Keratinocyte (primary cell): ENCODE measurements at regions not wholly inside any gene's neighbourhood (a gene's known extent, or its start where the extent isn't known, plus 50 kb on each side); places are given as distances from the start of the nearest gene placed in this dataset.

Source experiments
- DNase-seq: peaks from one replicate; pipeline ENCODE4 v3.0.0-alpha.2; 2011; ENCODE audit warnings: low read depth, missing footprints, low spot score
- FAIRE-seq: peaks from 2 replicates; lab custom pipeline; 2011; peaks lifted over from hg19 to GRCh38; lab: Jason Lieb, UNC
- H2AFZ ChIP-seq: 2 replicates; pipeline ENCODE4 v1.6.0; 2012; ENCODE audit warnings: low read length, control low read depth, inconsistent platforms; ENCODE audit not compliant: control insufficient read depth
- H3K27ac ChIP-seq: 2 replicates; pipeline ENCODE4 v1.5.1; 2011; ENCODE audit warnings: low read length; ENCODE audit not compliant: control insufficient read depth, insufficient read depth
- H3K27me3 ChIP-seq: 3 replicates; pipeline ENCODE4 v1.6.0; 2011; ENCODE audit warnings: low read length; ENCODE audit not compliant: control insufficient read depth, insufficient read depth; ENCODE audit errors: extremely low read depth
- H3K36me3 ChIP-seq, 2 experiments: 2 replicates in 1 of 2; 3 replicates in 1 of 2; pipeline ENCODE4 v1.5.1; 2011; ENCODE audit warnings: low read length in 2 of 2, mild to moderate bottlenecking in 1 of 2; ENCODE audit not compliant: control insufficient read depth in 2 of 2, insufficient read depth in 2 of 2; ENCODE audit errors: extremely low read depth in 1 of 2
- H3K4me1 ChIP-seq: 3 replicates; pipeline ENCODE4 v1.5.1; 2011; ENCODE audit warnings: low read length; ENCODE audit not compliant: control insufficient read depth, insufficient read depth; ENCODE audit errors: extremely low read depth
- H3K4me2 ChIP-seq: 3 replicates; pipeline ENCODE4 v1.6.0; 2011; ENCODE audit warnings: low read depth, low read length; ENCODE audit not compliant: control insufficient read depth, insufficient read depth; ENCODE audit errors: extremely low read depth
- H3K4me3 ChIP-seq, 3 experiments: fragments of 200-600 bp in 1 of 3; sonication (generic) in 1 of 3; 2 replicates in 2 of 3; 3 replicates in 1 of 3; pipeline ENCODE4 v1.5.1; 2011 to 2016; ENCODE audit warnings: low read length in 3 of 3, mild to moderate bottlenecking in 3 of 3, control low read depth in 2 of 3, inconsistent platforms in 1 of 3, low read depth in 1 of 3, mixed read lengths in 1 of 3, mixed run types in 1 of 3, moderate library complexity in 1 of 3; ENCODE audit not compliant: control insufficient read depth in 2 of 3, insufficient read depth in 2 of 3; ENCODE audit errors: extremely low read depth in 1 of 3
- H3K79me2 ChIP-seq: 2 replicates; pipeline ENCODE4 v1.6.0; 2012; ENCODE audit warnings: low read length; ENCODE audit not compliant: control insufficient read depth, insufficient read depth
- H3K9ac ChIP-seq: 3 replicates; pipeline ENCODE4 v1.6.0; 2011; ENCODE audit warnings: low read length; ENCODE audit not compliant: control insufficient read depth, insufficient read depth; ENCODE audit errors: extremely low read depth
- H3K9me1 ChIP-seq: 3 replicates; pipeline ENCODE4 v1.6.0; 2011; ENCODE audit warnings: low read length; ENCODE audit not compliant: control insufficient read depth, insufficient read depth; ENCODE audit errors: extremely low read depth
- H3K9me3 ChIP-seq: 2 replicates; pipeline ENCODE4 v1.5.1; 2012; ENCODE audit warnings: low read depth, low read length; ENCODE audit not compliant: control insufficient read depth
- H4K20me1 ChIP-seq: 3 replicates; pipeline ENCODE4 v1.6.0; 2011; ENCODE audit warnings: low read length; ENCODE audit not compliant: control insufficient read depth, insufficient read depth; ENCODE audit errors: extremely low read depth
- EZH2 ChIP-seq: IDR thresholded peaks from one replicate; pipeline ENCODE4 v1.6.1; 2012; ENCODE audit warnings: inconsistent platforms, mild to moderate bottlenecking, low read length, moderate library complexity
- dilution Hi-C: fragments of 300-500 bp; cut with MboI; formaldehyde crosslinking; loops from one replicate; pipeline ENCODE4 v1.7.0; 2020; ENCODE audit warnings: low sequenced_read_pairs; ENCODE audit not compliant: extremely low pct_ligation_motif_present
- TF ChIP-seq, protein P1 (sequence below), 3 experiments: IDR thresholded peaks in 1 of 3; conservative IDR thresholded peaks in 1 of 3; optimal IDR thresholded peaks in 1 of 3; 2 replicates in 2 of 3; 3 replicates in 1 of 3; pipeline versions ENCODE3 to v1.5.1; 2011; ENCODE audit warnings: low read length in 3 of 3, mild to moderate bottlenecking in 3 of 3, moderate library complexity in 2 of 3, control low read depth in 1 of 3, inconsistent platforms in 1 of 3; ENCODE audit not compliant: insufficient read depth in 2 of 3; ENCODE audit errors: extremely low read depth in 1 of 3

DNA sequence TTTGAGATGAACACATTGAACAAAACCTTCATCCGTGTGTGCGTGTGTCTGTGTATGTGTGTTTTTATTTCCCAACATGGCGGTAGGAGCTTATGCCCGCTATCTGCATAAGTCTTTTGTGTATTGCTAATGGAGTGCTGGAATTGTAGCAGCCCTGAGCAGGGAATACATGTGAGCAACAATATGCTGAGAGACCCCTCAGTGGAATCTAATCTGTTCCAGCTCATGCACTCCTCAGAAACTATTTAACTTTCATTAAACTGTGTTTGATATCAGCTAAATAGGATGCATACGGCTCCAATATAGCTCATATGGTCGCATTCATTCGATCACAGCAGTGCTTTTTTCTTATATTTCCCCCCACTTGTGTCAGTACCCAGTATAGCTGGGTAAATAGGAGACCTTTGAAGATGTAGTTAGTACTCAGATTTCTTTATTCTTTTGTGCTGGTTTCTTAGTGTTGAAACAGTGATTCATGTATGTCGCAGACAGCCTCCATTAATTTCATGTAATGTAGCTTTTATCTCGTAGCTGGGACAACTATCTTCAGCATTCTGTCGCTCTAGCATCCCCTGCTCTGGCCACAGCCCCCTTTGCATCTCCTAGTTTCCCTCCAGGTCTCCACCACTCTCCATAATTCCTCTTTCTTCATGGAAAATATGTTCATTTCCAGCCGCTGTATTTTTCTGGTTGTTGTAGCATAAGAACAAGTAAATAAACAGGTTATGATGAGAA lies 891.2 kb downstream of the BCL11A start:
- Histone ChIP-seq H3K79me2 (no peaks in the 10 kb centered on the region), H3K27ac (no peak overlapping the region), H3K4me3 (no peak overlapping the region), H3K36me3 (no peaks in the 10 kb centered on the region), H3K4me1 (no peaks in the 10 kb centered on the region), H3K27me3 (no peaks in the 10 kb centered on the region), H2AFZ (no peak overlapping the region), H4K20me1 (no peaks in the 10 kb centered on the region), H3K9me3 (no peaks in the 10 kb centered on the region), H3K4me2 (no peak overlapping the region), H3K9me1 (no peaks in the 10 kb centered on the region), H3K9ac (no peak overlapping the region)
- TF ChIP-seq, protein P1, sequence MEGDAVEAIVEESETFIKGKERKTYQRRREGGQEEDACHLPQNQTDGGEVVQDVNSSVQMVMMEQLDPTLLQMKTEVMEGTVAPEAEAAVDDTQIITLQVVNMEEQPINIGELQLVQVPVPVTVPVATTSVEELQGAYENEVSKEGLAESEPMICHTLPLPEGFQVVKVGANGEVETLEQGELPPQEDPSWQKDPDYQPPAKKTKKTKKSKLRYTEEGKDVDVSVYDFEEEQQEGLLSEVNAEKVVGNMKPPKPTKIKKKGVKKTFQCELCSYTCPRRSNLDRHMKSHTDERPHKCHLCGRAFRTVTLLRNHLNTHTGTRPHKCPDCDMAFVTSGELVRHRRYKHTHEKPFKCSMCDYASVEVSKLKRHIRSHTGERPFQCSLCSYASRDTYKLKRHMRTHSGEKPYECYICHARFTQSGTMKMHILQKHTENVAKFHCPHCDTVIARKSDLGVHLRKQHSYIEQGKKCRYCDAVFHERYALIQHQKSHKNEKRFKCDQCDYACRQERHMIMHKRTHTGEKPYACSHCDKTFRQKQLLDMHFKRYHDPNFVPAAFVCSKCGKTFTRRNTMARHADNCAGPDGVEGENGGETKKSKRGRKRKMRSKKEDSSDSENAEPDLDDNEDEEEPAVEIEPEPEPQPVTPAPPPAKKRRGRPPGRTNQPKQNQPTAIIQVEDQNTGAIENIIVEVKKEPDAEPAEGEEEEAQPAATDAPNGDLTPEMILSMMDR (optimal IDR thresholded peaks at IDR 0.05 in 1 of 3, IDR thresholded peaks at IDR 0.05 in 1 of 3, conservative IDR thresholded peaks at IDR 0.05 in 1 of 3; ENCODE audit: extremely low read depth in 1 of 3, insufficient read depth in 2 of 3, low read length in 3 of 3) = no peak
- TF ChIP-seq EZH2 = no peak
- DNase-seq = no peak
- FAIRE-seq = no peak
- dilution Hi-C loops = no loop called here

DNA sequence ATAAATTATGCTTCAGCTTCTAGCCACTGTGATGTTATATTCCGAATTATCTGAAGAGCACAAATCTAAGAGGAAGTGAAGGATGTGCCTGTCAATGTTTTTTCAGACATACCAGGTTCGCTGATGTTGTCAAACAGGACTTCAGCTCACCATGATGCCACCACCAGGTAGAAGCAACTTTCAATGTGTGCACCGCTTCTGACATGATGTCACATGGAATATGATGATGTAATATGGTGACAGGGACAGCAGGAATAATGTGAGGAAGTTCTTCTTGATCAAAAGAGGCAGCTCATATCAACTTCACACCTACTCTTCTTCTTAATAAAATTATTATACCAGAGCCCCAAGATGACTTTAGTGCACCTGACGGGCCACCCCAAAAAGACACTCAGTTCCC lies 893.2 kb downstream of the BCL11A start:
- H3K4me3 ChIP-seq = no peak overlapping the region
- TF ChIP-seq EZH2 = no peak
- TF ChIP-seq, protein P1 (optimal IDR thresholded peaks at IDR 0.05 in 1 of 3, IDR thresholded peaks at IDR 0.05 in 1 of 3, conservative IDR thresholded peaks at IDR 0.05 in 1 of 3; ENCODE audit: extremely low read depth in 1 of 3, insufficient read depth in 2 of 3, low read length in 3 of 3) = no peak
- no peak overlapping the region for H3K27ac ChIP-seq
- no peak overlapping the region for H3K9ac ChIP-seq
- no peak overlapping the region for H3K4me2 ChIP-seq
- no peak for FAIRE-seq
- H3K36me3 ChIP-seq = no peaks in the 10 kb centered on the region
- no peaks in the 10 kb centered on the region for H3K27me3 ChIP-seq
- no peaks in the 10 kb centered on the region for H4K20me1 ChIP-seq
- H3K79me2 ChIP-seq = no peaks in the 10 kb centered on the region
- H3K9me1 ChIP-seq = no peaks in the 10 kb centered on the region
- H3K4me1 ChIP-seq = no peaks in the 10 kb centered on the region
- no peak for DNase-seq
- dilution Hi-C loops = no loop called here
- no peak overlapping the region for H2AFZ ChIP-seq
- no peaks in the 10 kb centered on the region for H3K9me3 ChIP-seq
